GM12878 (cell line): ENCODE measurements at regions not wholly inside any gene's neighbourhood (a gene's known extent, or its start where the extent isn't known, plus 50 kb on each side); places are given as distances from the start of the nearest gene placed in this dataset.

ENCODE experiments used
- ATAC-seq: fragments of 200-7000 bp; cut with Tn5 transposase; 3 replicates; pipeline ENCODE4 v1.9.1; 2020; ENCODE audit warnings: mild to moderate bottlenecking, moderate library complexity
- BruUV-seq: library from RNA; stranded (reverse); fragments of 400-500 nt; replicated peaks from 2 replicates; lab custom pipeline; 2021; lab: Mats Ljungman, UMichigan
- CTCF ChIA-PET: fragments of 300-600 bp; sonication (Branson Sonifier 250); formaldehyde crosslinking; extraction: SDS; loops from one replicate; lab custom pipeline; 2021; ENCODE audit warnings: inconsistent platforms; lab: Yijun Ruan, JAX
- POLR2A ChIA-PET: fragments of 350-600 bp; formaldehyde crosslinking; extraction: SDS; loops from one replicate; lab custom pipeline; 2021; ENCODE audit warnings: inconsistent platforms; lab: Charles Lee
- RAD21 ChIA-PET: fragments of 300-600 bp; sonication (Branson Sonifier 250); formaldehyde crosslinking; loops from one replicate; lab custom pipeline; 2023; ENCODE audit warnings: antibody characterized with exemption; ENCODE audit not compliant: unreplicated experiment; lab: Charles Lee
- SMC1A ChIA-PET: fragments of 300-600 bp; sonication (Branson Sonifier 250); formaldehyde crosslinking; loops from one replicate; lab custom pipeline; 2023; ENCODE audit not compliant: unreplicated experiment, uncharacterized antibody; lab: Charles Lee
- DNase-seq: peaks from one replicate; pipeline ENCODE4 v3.0.0-alpha.2; 2011; ENCODE audit warnings: low read depth, low spot score
- FAIRE-seq: peaks from 3 replicates; lab custom pipeline; 2011; peaks lifted over from hg19 to GRCh38; lab: Jason Lieb, UNC
- H2AFZ ChIP-seq: 2 replicates; pipeline ENCODE4 v1.6.0; 2011; ENCODE audit warnings: low read depth, low read length, control low read depth; ENCODE audit not compliant: control insufficient read depth
- H3K27ac ChIP-seq: 2 replicates; pipeline ENCODE4 v1.5.1; 2011; ENCODE audit warnings: control low read depth; ENCODE audit not compliant: control insufficient read depth, insufficient read depth
- H3K27me3 ChIP-seq, 2 experiments: replicated peaks in 1 of 2; 2 replicates each; pipeline versions ENCODE4 v1.6.0 to v1.6.1; 2011; ENCODE audit warnings: low read length in 1 of 2; ENCODE audit not compliant: control insufficient read depth in 2 of 2, insufficient read depth in 2 of 2
- H3K36me3 ChIP-seq, 2 experiments: 2 replicates each; pipeline ENCODE4 v1.5.1; 2011; ENCODE audit warnings: low read length in 1 of 2; ENCODE audit not compliant: control insufficient read depth in 2 of 2, insufficient read depth in 2 of 2
- H3K4me1 ChIP-seq: 2 replicates; pipeline ENCODE4 v1.6.1; 2011; ENCODE audit warnings: mild to moderate bottlenecking, low read length, moderate library complexity, mixed read lengths; ENCODE audit not compliant: control insufficient read depth, insufficient read depth
- H3K4me2 ChIP-seq: 2 replicates; pipeline ENCODE4 v1.6.0; 2011; ENCODE audit warnings: control low read depth; ENCODE audit not compliant: control insufficient read depth, insufficient read depth
- H3K4me3 ChIP-seq: fragments of 200-600 bp; sonication (generic); 2 replicates; pipeline ENCODE4 v1.5.1; 2016
- H3K79me2 ChIP-seq: 2 replicates; pipeline ENCODE4 v1.6.0; 2011; ENCODE audit warnings: low read length; ENCODE audit not compliant: control insufficient read depth, insufficient read depth
- H3K9ac ChIP-seq: 2 replicates; pipeline ENCODE4 v1.8.0; 2011; ENCODE audit warnings: low read length, control low read depth, mixed read lengths; ENCODE audit not compliant: control insufficient read depth, insufficient read depth
- H3K9me3 ChIP-seq: replicated peaks from 3 replicates; pipeline ENCODE4 v1.5.1; 2011; ENCODE audit warnings: mild to moderate bottlenecking, low read length; ENCODE audit not compliant: control insufficient read depth, insufficient read depth
- H4K20me1 ChIP-seq: 2 replicates; pipeline ENCODE4 v1.6.0; 2011; ENCODE audit not compliant: control insufficient read depth, insufficient read depth
- EP300 ChIP-seq, 2 experiments: fragments of 150-350 bp in 1 of 2; IDR thresholded peaks; 2 replicates each; pipeline ENCODE4 v1.6.1; 2011 to 2012; ENCODE audit warnings: low read depth in 2 of 2, low read length in 2 of 2, borderline replicate concordance in 1 of 2, improper control_type of control experiment in 1 of 2, inconsistent platforms in 1 of 2; ENCODE audit not compliant: control insufficient read depth in 1 of 2
- FOXK2 ChIP-seq: fragments of 450-650 bp; IDR thresholded peaks from 2 replicates; pipeline ENCODE4 v1.6.1; 2017; ENCODE audit warnings: mild to moderate bottlenecking, moderate library complexity
- MTA2 ChIP-seq: fragments of 450-650 bp; IDR thresholded peaks from 2 replicates; pipeline ENCODE4 v1.6.1; 2016; ENCODE audit warnings: low read depth, mild to moderate bottlenecking, moderate library complexity
- NR2C2 ChIP-seq: IDR thresholded peaks from 2 replicates; pipeline ENCODE4 v1.6.1; 2011; ENCODE audit warnings: borderline replicate concordance, low read depth; ENCODE audit not compliant: control insufficient read depth, insufficient read length
- NRF1 ChIP-seq: conservative IDR thresholded peaks from 2 replicates; pipeline ENCODE4 v1.6.1; 2011; ENCODE audit warnings: mild to moderate bottlenecking, low read depth, low read length, improper control_type of control experiment
- POLR2A ChIP-seq: IDR thresholded peaks from 2 replicates; pipeline ENCODE4 v1.6.1; 2011; ENCODE audit warnings: low read depth, mild to moderate bottlenecking, low read length
- RAD21 ChIP-seq: IDR thresholded peaks from 2 replicates; pipeline ENCODE4 v1.6.1; 2011; ENCODE audit warnings: mild to moderate bottlenecking, low read depth, low read length, moderate library complexity; ENCODE audit not compliant: insufficient read depth
- RB1 ChIP-seq: fragments of 450-650 bp; formaldehyde crosslinking; IDR thresholded peaks from 2 replicates; pipeline ENCODE4 v1.6.1; 2017; ENCODE audit warnings: mild to moderate bottlenecking, borderline replicate concordance
- RBBP5 ChIP-seq: fragments of 200-600 bp; sonication (generic); conservative IDR thresholded peaks from 2 replicates; pipeline ENCODE4 v1.6.1; 2016
- SMAD1 ChIP-seq: fragments of 450-650 bp; IDR thresholded peaks from 2 replicates; pipeline ENCODE4 v1.6.1; 2018; ENCODE audit warnings: mild to moderate bottlenecking, low read depth; ENCODE audit not compliant: partially characterized antibody
- WGBS: methylation state at CpG from one replicate; pipeline ENCODE4 v1.1.6; 2016; ENCODE audit warnings: low lambda C conversion rate; ENCODE audit not compliant: insufficient replicate concordance, insufficient coverage; ENCODE audit errors: missing lambda C conversion rate; 5-methylcytosine and 5-hydroxymethylcytosine counted together
- in situ Hi-C: fragments of 300-500 bp; cut with MboI; formaldehyde crosslinking; loops from 9 replicates; pipeline ENCODE4 v1.14.3; 2018; ENCODE audit warnings: mixed read lengths
- intact Hi-C: fragments of 100-400 bp; cut with micrococcal nuclease; formaldehyde crosslinking; loops from one replicate; pipeline ENCODE4 v1.14.2; 2022; ENCODE audit not compliant: unreplicated experiment
- TF ChIP-seq, protein P1 (sequence below): IDR thresholded peaks from 2 replicates; pipeline ENCODE4 v1.6.1; 2011; ENCODE audit warnings: mild to moderate bottlenecking, low read depth, low read length, moderate library complexity; ENCODE audit not compliant: insufficient replicate concordance

DNA sequence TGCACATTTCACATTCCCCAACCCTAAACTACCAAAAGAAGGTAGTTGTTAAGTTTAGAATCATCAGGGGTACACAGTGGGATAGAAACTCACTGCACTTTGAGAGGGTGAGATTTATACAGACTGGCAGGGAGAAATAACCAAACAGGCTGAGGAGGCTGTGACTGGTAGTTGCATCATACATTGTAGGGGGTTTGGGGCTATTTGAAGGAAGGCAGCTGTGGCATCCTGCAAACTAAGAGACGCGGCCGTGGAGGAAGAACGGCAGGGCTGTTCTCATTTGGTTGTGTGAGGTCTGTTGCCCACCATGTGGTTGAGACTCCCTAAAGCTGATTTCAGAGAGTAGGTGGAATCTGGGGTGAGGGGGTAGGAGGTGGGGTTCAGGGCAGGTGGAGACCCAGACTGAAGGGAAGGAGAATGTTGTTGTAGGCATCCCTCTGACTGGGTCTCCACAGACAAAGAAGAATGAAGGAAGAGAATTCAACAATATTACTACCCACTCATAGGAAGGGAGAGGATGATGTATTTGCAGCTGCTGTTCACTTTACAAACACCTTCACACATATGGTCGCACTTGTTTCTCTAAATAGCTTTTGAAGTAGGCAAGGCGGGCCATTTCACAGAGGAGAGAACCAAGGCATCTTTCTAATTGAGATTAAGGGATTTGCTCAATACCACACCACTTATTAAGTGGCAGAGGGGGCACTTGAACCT, 170.9 kb upstream of the SIX2 start:
- no TSS peak for BruUV-seq
- Histone ChIP-seq H4K20me1 (no peaks in the 10 kb centered on the region), H2AFZ (no peak overlapping the region), H3K27me3 (no peaks in the 10 kb centered on the region; a peak in 1 of 4 replicates), H3K9me3 (no peaks in the 10 kb centered on the region), H3K36me3 (no peaks in the 10 kb centered on the region), H3K27ac (no peak overlapping the region), H3K9ac (no peak overlapping the region), H3K4me1 (no peaks in the 10 kb centered on the region), H3K4me3 (no peak overlapping the region), H3K4me2 (no peak overlapping the region), H3K79me2 (no peaks in the 10 kb centered on the region)
- CTCF ChIA-PET = no interaction called here
- POLR2A ChIA-PET = no interaction called here
- SMC1A ChIA-PET = interaction anchor here (0.8 to 1.5 kb wide), 2 partner anchors 22 to 149 kb away, joined by 3 read pairs; no protein-coding TSS in a partner anchor
- FAIRE-seq (no peak), ATAC-seq (no peak), DNase-seq (no peak)
- no peak for TF ChIP-seq MTA2
- TF ChIP-seq EP300 (IDR thresholded peaks at IDR 0.05; ENCODE audit: borderline replicate concordance in 1 of 2, control insufficient read depth in 1 of 2, low read depth in 2 of 2, low read length in 2 of 2) = no peak
- no peak for TF ChIP-seq POLR2A
- no peak for TF ChIP-seq SMAD1
- TF ChIP-seq NR2C2 = no peak
- no peak for TF ChIP-seq RBBP5
- TF ChIP-seq RAD21 = no peak
- no peak for TF ChIP-seq FOXK2
- TF ChIP-seq NRF1 = no peak
- TF ChIP-seq RB1 = no peak
- TF ChIP-seq, protein P1, sequence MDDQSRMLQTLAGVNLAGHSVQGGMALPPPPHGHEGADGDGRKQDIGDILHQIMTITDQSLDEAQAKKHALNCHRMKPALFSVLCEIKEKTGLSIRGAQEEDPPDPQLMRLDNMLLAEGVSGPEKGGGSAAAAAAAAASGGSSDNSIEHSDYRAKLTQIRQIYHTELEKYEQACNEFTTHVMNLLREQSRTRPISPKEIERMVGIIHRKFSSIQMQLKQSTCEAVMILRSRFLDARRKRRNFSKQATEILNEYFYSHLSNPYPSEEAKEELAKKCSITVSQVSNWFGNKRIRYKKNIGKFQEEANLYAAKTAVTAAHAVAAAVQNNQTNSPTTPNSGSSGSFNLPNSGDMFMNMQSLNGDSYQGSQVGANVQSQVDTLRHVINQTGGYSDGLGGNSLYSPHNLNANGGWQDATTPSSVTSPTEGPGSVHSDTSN = no peak
- in situ Hi-C loops = no loop called here
- RAD21 ChIA-PET = no interaction called here
- intact Hi-C loops = no loop called here
- 57% methylated on average over 6 of the region's 6 CpGs for WGBS
